GM12874 (cell line): ENCODE measurements at regions not wholly inside any gene's neighbourhood (a gene's known extent, or its start where the extent isn't known, plus 50 kb on each side); places are given as distances from the start of the nearest gene placed in this dataset.

ENCODE experiments used
- TF ChIP-seq, protein P1 (sequence below): IDR thresholded peaks from 2 replicates; pipeline ENCODE4 v1.5.1; 2011; ENCODE audit warnings: low read depth, mild to moderate bottlenecking, control low read depth, low read length, moderate library complexity; ENCODE audit not compliant: insufficient read depth

- TF ChIP-seq, protein P1, sequence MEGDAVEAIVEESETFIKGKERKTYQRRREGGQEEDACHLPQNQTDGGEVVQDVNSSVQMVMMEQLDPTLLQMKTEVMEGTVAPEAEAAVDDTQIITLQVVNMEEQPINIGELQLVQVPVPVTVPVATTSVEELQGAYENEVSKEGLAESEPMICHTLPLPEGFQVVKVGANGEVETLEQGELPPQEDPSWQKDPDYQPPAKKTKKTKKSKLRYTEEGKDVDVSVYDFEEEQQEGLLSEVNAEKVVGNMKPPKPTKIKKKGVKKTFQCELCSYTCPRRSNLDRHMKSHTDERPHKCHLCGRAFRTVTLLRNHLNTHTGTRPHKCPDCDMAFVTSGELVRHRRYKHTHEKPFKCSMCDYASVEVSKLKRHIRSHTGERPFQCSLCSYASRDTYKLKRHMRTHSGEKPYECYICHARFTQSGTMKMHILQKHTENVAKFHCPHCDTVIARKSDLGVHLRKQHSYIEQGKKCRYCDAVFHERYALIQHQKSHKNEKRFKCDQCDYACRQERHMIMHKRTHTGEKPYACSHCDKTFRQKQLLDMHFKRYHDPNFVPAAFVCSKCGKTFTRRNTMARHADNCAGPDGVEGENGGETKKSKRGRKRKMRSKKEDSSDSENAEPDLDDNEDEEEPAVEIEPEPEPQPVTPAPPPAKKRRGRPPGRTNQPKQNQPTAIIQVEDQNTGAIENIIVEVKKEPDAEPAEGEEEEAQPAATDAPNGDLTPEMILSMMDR = no peak
These were observed 390.0 kb upstream of the SPAG17 start for GRCh38 chr1:118575060-118575459.

GRCh38 chr1:118564961-118565703 is 380.1 kb upstream of the SPAG17 start:
- TF ChIP-seq, protein P1 = no peak

DNA sequence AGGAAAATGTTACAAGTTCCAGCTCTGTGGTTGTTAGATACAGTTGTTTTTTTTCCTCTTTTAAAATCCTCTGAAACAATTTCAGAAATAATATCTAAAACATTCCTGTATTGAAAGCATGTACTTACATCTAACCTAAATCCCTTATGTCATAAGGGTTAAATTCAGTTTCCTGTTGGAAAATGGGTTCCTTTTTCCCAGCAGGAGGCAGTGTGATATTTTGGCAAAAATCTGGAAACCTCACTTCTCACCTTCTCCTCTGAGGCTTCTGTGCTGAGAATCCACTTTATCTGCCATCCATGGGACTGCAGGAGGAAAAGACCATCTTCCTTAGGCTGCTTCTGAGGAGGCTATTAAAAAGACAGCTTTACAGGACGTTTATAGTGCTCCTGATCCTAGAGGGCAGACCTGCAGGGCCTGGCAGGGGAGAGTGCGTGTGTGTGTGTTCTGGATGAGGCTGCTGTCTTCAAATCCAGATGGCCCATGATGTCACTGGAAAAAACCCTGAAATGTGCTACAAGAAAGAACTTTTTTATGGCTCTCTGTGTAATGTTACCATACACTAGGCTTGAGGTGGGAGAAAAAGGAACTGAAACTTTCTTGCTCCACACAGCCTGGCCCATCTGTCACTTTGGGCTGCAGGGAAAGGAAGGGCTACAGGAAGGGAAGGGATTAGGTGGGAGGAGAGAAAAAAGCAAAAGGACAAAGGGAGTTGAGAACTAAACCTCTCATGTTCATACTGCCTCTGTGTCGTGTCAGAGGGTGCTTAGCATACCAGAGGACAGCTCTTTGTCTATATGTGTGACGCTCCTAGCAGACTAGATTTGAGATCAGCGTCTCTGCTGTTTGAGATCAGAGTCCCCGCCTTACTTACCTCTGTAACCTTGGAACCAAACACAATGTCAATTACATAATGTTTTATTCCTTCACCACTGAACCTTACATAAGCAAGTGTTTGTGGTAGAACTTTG is 379.2 kb upstream of the SPAG17 start:
- TF ChIP-seq, protein P1 = no peak

- TF ChIP-seq, protein P1 = no peak
These were observed 373.9 kb upstream of the SPAG17 start for GRCh38 chr1:118558933-118559332.

DNA sequence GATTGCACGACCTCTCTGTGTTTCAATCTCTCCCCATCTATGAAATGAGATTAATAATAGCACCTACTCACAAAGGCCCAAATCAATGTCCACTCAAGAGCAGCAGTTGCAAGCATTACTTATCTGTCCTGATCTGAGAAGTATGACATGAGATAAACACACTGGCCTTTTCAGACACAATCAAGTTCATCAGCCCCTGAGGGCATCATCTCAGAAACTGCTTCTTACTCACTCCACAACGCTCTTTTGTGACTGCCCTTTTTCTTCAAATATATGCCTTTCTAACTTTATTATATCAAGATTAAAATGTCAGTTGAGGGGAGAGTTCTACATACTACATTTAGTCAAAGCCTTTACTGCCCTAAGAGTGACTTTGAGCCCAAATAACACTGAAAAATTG is 371.9 kb upstream of the SPAG17 start:
- TF ChIP-seq, protein P1 = no peak

DNA sequence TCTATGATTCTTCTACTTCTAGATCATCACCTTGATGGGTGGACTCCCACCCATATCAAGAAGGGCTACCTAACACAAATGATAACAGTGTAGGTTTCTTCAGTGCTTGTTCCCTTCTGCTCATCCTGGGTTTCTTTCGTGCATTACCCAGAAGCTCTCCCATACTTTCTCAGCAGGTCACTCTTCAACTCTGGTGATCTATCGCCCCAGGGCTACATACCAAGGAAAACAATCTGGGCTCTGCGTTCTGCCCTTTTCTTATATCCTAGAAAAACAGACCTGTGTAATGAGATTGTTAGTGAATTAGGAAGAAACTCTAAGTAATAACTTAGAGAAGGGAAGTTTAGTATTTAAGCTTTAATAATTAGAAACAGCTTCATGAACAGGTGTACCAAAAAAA is 370.6 kb upstream of the SPAG17 start:
- TF ChIP-seq, protein P1 = no peak

DNA sequence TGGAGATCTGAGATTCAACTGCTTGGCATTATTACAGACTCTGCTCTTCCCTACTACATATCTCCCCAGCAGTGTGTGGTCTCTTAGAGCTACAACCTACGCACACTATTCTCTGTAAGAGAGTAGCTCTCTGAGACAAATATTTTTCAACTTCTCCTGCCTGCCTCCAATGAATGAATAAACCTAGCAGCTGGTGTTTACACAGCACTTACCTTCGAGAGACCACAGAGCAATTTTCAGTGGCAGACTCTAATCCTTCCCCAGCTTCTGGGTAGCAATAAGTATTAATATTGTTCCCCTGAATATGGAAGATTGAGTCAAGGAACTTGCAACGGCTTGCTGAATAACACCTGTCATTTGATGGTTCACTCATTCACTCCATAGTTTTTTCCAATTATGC is 350.9 kb upstream of the SPAG17 start:
- TF ChIP-seq, protein P1 = no peak
